Loucy (cell line): ENCODE measurements at regions not wholly inside any gene's neighbourhood (a gene's known extent, or its start where the extent isn't known, plus 50 kb on each side); places are given as distances from the start of the nearest gene placed in this dataset.

Experiments used
- CTCF ChIP-seq: fragments of 200-600 bp; sonication (generic); conservative IDR thresholded peaks from 2 replicates; pipeline ENCODE4 v1.5.1; 2014; ENCODE audit warnings: mild to moderate bottlenecking, antibody characterized with exemption, low read length
- EZH2phosphoT487 ChIP-seq: fragments of 200-600 bp; IDR thresholded peaks from 2 replicates; pipeline ENCODE4 v1.6.1; 2018; ENCODE audit warnings: antibody characterized with exemption, mild to moderate bottlenecking, moderate library complexity, borderline replicate concordance

- TF ChIP-seq CTCF, result no peak
- no peak for TF ChIP-seq EZH2phosphoT487
Measured at GRCh38 chr5:111997711-111998110, 240.7 kb upstream of the NREP start.
